ENCODE measurements at regions not wholly inside any gene's neighbourhood (a gene's known extent, or its start where the extent isn't known, plus 50 kb on each side); places are given as distances from the start of the nearest gene placed in this dataset.
A peak's percentile ranks its signal among the peaks of the same experiment; 100 is the strongest.

- DNase-seq (ENCODE audit: low read depth), result peak; percentile 94
Measured at GRCh38 chr14:51473808-51474565, 177.7 kb upstream of the FRMD6 start.

GRCh38 chr14:51474854-51475253 lies 176.9 kb upstream of the FRMD6 start:
- no peak for DNase-seq (ENCODE audit: low read depth)

- DNase-seq (ENCODE audit: low read depth), result peak; percentile 26
Measured at GRCh38 chr14:51478175-51478621, 173.5 kb upstream of the FRMD6 start.

GRCh38 chr14:51479584-51480325 lies 172.0 kb upstream of the FRMD6 start:
- DNase-seq (ENCODE audit: low read depth), result peak; percentile 45

- DNase-seq (ENCODE audit: low read depth), result no peak
Measured at GRCh38 chr14:51481643-51482042, 170.1 kb upstream of the FRMD6 start.

GRCh38 chr14:51482102-51482501 lies 169.6 kb upstream of the FRMD6 start:
- DNase-seq (ENCODE audit: low read depth), result no peak

- DNase-seq (ENCODE audit: low read depth), result no peak
Measured at GRCh38 chr14:51484485-51484884, 167.2 kb upstream of the FRMD6 start.

- DNase-seq (ENCODE audit: low read depth), result no peak
Measured at GRCh38 chr14:51485733-51486132, 166.0 kb upstream of the FRMD6 start.

- DNase-seq (ENCODE audit: low read depth), result no peak
Measured at GRCh38 chr14:51487848-51488247, 163.9 kb upstream of the FRMD6 start.

GRCh38 chr14:51488569-51489220 lies 163.0 kb upstream of the FRMD6 start:
- DNase-seq (ENCODE audit: low read depth), result peak; percentile 44

GRCh38 chr14:51490205-51490604 lies 161.5 kb upstream of the FRMD6 start:
- DNase-seq (ENCODE audit: low read depth), result peak; percentile 84

GRCh38 chr14:51491036-51491545 lies 160.6 kb upstream of the FRMD6 start:
- DNase-seq (ENCODE audit: low read depth), result no peak

GRCh38 chr14:51491776-51492175 lies 159.9 kb upstream of the FRMD6 start:
- no peak for DNase-seq (ENCODE audit: low read depth)

- no peak for DNase-seq (ENCODE audit: low read depth)
Measured at GRCh38 chr14:51495319-51495718, 156.4 kb upstream of the FRMD6 start.

GRCh38 chr14:51498411-51499227 lies 153.1 kb upstream of the FRMD6 start:
- no peak for DNase-seq (ENCODE audit: low read depth)

- no peak for DNase-seq (ENCODE audit: low read depth)
Measured at GRCh38 chr14:51500776-51501175, 150.9 kb upstream of the FRMD6 start.

- DNase-seq (ENCODE audit: low read depth), result no peak
Measured at GRCh38 chr14:51501746-51502145, 150.0 kb upstream of the FRMD6 start.

- DNase-seq (ENCODE audit: low read depth), result no peak
Measured at GRCh38 chr14:51504669-51505068, 147.0 kb upstream of the FRMD6 start.

- DNase-seq (ENCODE audit: low read depth), result peak; percentile 44
Measured at GRCh38 chr14:51507511-51507905, 144.2 kb upstream of the FRMD6 start.

- DNase-seq (ENCODE audit: low read depth), result peak; percentile 93
Measured at GRCh38 chr14:51507906-51508511, 143.7 kb upstream of the FRMD6 start.

- peak; percentile 53 for DNase-seq (ENCODE audit: low read depth)
Measured at GRCh38 chr14:51511265-51511664, 140.4 kb upstream of the FRMD6 start.
